Right lobe of liver (tissue), 6 donors: ENCODE measurements at regions not wholly inside any gene's neighbourhood (a gene's known extent, or its start where the extent isn't known, plus 50 kb on each side); places are given as distances from the start of the nearest gene placed in this dataset.

Source experiments
- ATAC-seq, 4 donors: fragments of 200-7000 bp; cut with Tn5 transposase; one replicate each; pipeline ENCODE4 v1.9.1; 2020; ENCODE audit warnings: mild to moderate bottlenecking in 4 of 4, moderate library complexity in 4 of 4
- DNase-seq, 3 donors: peaks; one replicate each; pipeline ENCODE4 v3.0.0-alpha.2; 2020
- H3K27ac ChIP-seq, 3 donors: fragments of 200-600 bp; one replicate each; pipeline ENCODE4 v1.8.0; 2022
- H3K27me3 ChIP-seq, 2 donors: fragments of 200-600 bp; one replicate each; pipeline ENCODE4 v1.8.0; 2022
- H3K36me3 ChIP-seq, 4 donors: fragments of 200-600 bp; sonication (generic) in 1 of 4; one replicate each; pipeline versions ENCODE4 v1.5.1 to v1.8.0; 2017 to 2022; ENCODE audit warnings: control low read depth in 1 of 4
- H3K4me1 ChIP-seq, 4 donors: fragments of 200-600 bp; sonication (generic) in 1 of 4; one replicate each; pipeline versions ENCODE4 v1.5.1 to v1.8.0; 2017 to 2022; ENCODE audit warnings: control low read depth in 1 of 4
- H3K4me3 ChIP-seq, 3 donors: fragments of 200-600 bp; one replicate each; pipeline ENCODE4 v1.8.0; 2022
- H3K9me3 ChIP-seq, 4 donors: fragments of 200-600 bp; sonication (generic) in 1 of 4; one replicate each; pipeline versions ENCODE4 v1.5.1 to v1.8.0; 2017 to 2022; ENCODE audit warnings: control low read depth in 1 of 4
- POLR2A ChIP-seq: fragments of 450-650 bp; IDR thresholded peaks from one replicate; pipeline ENCODE4 v1.6.1; 2017; ENCODE audit warnings: antibody characterized with exemption, mild to moderate bottlenecking
- WGBS: methylation state at CpG from one replicate; pipeline ENCODE4 v1.1.6; 2018; ENCODE audit warnings: low coverage, low lambda C conversion rate; ENCODE audit not compliant: insufficient coverage; ENCODE audit errors: missing lambda C conversion rate; 5-methylcytosine and 5-hydroxymethylcytosine counted together
- intact Hi-C, 2 donors: fragments of 100-400 bp; cut with DNase I; formaldehyde crosslinking; loops; one replicate each; pipeline versions ENCODE4 v1.11.2 to v1.14.1; 2022
- TF ChIP-seq, protein P1 (sequence below), 4 donors: fragments of 200-600 bp in 3 of 4; fragments of 450-650 bp in 1 of 4; IDR thresholded peaks; one replicate each; pipeline versions ENCODE4 v1.5.1 to v1.8.0; 2016 to 2022; ENCODE audit warnings: antibody characterized with exemption in 4 of 4, mild to moderate bottlenecking in 2 of 4
- donor health status: DM: no; HTN: yes; CAD: no.
- donor health status: DM: no; HTN: no; CAD: no.
- donor health status: DM: no; HTN: no; CAD: no.
- donor health status: DM: no; HTN: yes; CAD: no.
- donor health status: DM: no; HTN: yes; CAD: no.

DNA sequence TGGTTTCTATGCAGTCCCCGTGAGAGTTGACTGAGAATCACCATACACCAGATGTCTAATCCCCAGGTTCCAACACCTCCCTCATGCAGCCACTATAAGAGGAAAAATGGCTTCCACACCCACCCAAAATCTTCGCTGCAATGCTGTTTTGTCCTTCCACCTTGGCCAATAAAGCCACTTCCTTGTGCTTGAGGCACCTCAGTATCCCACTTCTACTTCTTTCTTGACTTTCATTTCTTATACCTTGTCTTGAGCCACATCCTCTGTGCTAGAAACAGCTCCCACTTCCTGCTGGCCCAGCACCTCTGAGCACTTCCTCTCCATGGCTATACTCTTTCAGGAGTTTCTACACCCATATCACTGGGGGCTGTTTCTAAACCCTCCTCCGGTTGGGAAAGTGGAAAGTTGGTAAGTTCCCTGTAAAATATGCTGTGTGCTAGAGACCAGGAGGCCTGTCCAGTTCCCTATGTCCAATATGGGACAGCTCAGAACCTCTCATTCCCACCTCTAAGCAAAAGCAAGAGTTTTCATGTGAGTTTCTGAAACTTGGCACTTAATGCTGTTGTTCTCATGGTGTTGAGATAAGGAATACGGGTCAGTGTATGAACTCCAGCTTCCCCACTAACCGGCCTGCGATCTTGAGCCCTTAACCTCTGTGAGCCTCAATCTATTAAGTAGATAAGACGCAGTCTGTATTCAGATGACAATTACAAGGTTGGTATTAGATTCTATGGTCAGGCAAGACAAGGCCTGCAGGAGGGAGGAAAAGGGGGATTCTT is 209.1 kb upstream of the ID2 start:
- TF ChIP-seq POLR2A: no peak
- TF ChIP-seq, protein P1, sequence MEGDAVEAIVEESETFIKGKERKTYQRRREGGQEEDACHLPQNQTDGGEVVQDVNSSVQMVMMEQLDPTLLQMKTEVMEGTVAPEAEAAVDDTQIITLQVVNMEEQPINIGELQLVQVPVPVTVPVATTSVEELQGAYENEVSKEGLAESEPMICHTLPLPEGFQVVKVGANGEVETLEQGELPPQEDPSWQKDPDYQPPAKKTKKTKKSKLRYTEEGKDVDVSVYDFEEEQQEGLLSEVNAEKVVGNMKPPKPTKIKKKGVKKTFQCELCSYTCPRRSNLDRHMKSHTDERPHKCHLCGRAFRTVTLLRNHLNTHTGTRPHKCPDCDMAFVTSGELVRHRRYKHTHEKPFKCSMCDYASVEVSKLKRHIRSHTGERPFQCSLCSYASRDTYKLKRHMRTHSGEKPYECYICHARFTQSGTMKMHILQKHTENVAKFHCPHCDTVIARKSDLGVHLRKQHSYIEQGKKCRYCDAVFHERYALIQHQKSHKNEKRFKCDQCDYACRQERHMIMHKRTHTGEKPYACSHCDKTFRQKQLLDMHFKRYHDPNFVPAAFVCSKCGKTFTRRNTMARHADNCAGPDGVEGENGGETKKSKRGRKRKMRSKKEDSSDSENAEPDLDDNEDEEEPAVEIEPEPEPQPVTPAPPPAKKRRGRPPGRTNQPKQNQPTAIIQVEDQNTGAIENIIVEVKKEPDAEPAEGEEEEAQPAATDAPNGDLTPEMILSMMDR (IDR thresholded peaks at IDR 0.05): no peak
- peak; percentile 22 to 67 (median 44) for ATAC-seq
- H3K27ac ChIP-seq: peak overlapping the region; percentile 0 to 59 (median 42)

DNA sequence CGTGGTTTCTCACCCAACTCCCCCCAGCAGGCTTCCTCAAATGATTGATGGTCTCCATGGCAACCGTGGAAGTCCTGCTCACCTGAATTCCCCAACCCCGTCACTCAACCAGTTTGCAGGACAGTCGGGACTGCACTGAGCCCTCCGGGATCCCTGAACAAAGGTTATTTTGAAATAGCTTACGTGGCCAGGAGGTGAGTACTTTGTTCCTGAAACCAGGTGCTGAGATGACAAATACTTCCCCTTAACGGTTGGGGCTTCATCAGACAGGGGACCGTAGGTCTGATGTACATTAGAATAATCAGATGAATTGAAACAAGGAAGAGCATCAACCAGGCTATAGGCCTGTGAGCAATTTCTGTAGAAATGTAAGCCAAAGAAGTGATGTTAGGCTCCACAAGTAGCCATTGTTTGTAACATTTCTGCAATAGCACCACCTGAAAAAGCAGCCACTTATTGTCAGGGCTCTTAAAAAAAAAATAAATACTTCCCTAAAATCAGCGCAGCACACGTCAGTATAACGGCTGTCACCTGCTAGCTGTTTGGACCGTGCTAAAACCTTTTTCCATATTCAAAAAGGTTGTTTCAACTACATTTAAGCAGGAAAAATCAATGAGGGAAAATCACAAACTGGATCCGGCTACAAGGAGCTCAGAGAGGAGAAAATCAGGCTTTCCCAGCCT is 206.4 kb upstream of the ID2 start:
- ATAC-seq: peak; percentile 68 to 81 (median 72)
- H3K4me3 ChIP-seq: no peak overlapping the region
- H3K27ac ChIP-seq: peak overlapping the region; percentile 75 to 85 (median 83)
- no peaks in the 10 kb centered on the region for H3K27me3 ChIP-seq
- H3K36me3 ChIP-seq: no peaks in the 10 kb centered on the region
- intact Hi-C loops: no loop called here
- DNase-seq: peak in 1 of 3 donors; percentile 80
- WGBS: 9% methylated on average over 12 of the region's 13 CpGs
- H3K4me1 ChIP-seq: peaks cover 0 to 53% (median 25%) of the 10 kb centered on the region in 4 donors
- peak; percentile 73 for TF ChIP-seq POLR2A
- TF ChIP-seq, protein P1 (IDR thresholded peaks at IDR 0.05): no peak
- no peaks in the 10 kb centered on the region for H3K9me3 ChIP-seq

More for the DNA sequence above, 209.1 kb upstream of the ID2 start:
- Histone ChIP-seq H3K27me3 (no peaks in the 10 kb centered on the region), H3K4me3 (no peak overlapping the region), H3K4me1 (peaks cover 0 to 48% (median 22%) of the 10 kb centered on the region in 4 donors), H3K36me3 (no peaks in the 10 kb centered on the region), H3K9me3 (no peaks in the 10 kb centered on the region)
- intact Hi-C loops: no loop called here
- DNase-seq: peak in 1 of 3 donors; percentile 43
- WGBS: 28% methylated on average over 6 of the region's 7 CpGs

DNA sequence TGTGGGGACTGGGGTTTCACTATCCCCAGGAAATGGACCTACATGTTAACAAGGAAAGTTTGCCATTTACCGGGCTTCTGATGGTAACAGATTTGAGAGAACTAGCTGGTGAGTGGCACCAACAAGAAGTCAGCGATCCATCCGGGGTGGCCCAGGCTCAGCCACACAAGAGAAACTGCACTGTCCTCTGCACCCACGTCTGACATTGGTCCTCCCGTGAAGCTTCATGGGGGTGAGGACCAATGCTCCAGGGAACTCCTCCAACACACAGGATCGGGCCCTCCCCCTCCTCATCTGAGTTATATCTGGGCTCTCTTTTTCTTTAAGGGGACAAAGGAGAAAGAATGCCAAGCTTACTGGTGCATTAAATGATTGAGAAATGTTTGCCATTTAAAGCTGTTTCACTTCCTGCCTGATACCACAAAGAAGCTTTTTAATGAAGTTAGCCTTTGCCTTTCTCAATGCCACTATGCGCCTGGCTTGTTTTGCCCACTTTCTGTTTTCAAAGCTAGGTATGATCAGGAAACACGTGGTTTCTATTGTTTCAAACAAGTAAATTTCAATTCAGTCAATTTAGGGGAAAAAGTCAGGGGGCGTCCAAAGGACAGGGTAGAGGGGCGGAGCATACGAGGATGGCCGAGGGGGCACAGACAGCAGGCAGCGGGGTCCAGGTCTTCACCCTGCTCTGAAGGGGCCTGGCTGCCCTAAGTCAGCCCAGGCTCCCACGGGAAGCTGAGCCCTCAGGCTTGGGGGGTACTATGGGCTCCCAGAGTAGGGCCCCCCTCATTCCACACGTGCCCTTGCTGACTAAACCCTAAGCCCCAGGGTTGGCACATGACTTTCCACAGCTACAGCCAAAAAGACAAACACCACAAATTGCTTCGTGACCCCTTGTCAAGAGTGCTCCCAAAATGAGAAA is 204.0 kb upstream of the ID2 start:
- no peak for TF ChIP-seq POLR2A
- TF ChIP-seq, protein P1 (IDR thresholded peaks at IDR 0.05): no peak
- ATAC-seq (peak in 3 of 4 donors; percentile 4 to 24 (median 7)), DNase-seq (peak in 1 of 3 donors; percentile 47)
- no peak overlapping the region for H3K4me3 ChIP-seq
- no peaks in the 10 kb centered on the region for H3K9me3 ChIP-seq
- intact Hi-C loops: no loop called here
- 41% methylated on average over 9 of the region's 16 CpGs for WGBS
- H3K27me3 ChIP-seq: no peaks in the 10 kb centered on the region
- peak overlapping the region; percentile 48 to 63 (median 61) for H3K27ac ChIP-seq
- H3K36me3 ChIP-seq: no peaks in the 10 kb centered on the region
- peaks cover 0 to 46% (median 22%) of the 10 kb centered on the region in 4 donors for H3K4me1 ChIP-seq

DNA sequence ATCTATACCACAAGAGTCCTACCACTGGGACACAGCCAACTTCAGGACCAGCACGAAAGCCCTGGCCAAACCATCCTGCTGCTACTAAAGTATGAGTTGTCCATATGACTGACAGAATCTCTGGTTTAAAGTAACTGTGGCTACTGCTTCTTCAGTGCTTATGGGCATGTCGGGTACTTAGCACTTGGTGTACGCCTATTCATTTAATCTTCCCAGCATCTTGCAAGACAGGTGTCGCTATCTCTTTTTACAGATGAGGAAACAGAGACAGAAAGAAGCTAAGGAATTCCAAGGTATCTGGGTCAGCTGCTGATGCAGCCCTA is 203.4 kb upstream of the ID2 start:
- Histone ChIP-seq H3K27ac (peak overlapping the region; percentile 48 to 63 (median 61)), H3K27me3 (no peaks in the 10 kb centered on the region), H3K36me3 (no peaks in the 10 kb centered on the region), H3K4me1 (peaks cover 0 to 40% (median 19%) of the 10 kb centered on the region in 4 donors), H3K9me3 (no peaks in the 10 kb centered on the region), H3K4me3 (no peak overlapping the region)
- WGBS: 54% methylated on average over 4 of the region's 4 CpGs
- intact Hi-C loops: no loop called here
- ATAC-seq: no peak
- DNase-seq: no peak
- TF ChIP-seq POLR2A: no peak
- TF ChIP-seq, protein P1 (IDR thresholded peaks at IDR 0.05): no peak
